Trophoblast cell (in vitro differentiated cells and primary cell): ENCODE measurements at regions not wholly inside any gene's neighbourhood (a gene's known extent, or its start where the extent isn't known, plus 50 kb on each side); places are given as distances from the start of the nearest gene placed in this dataset.

ENCODE experiments used
- DNase-seq, 2 donors: peaks; one replicate each; pipeline ENCODE4 v3.0.0-alpha.2; 2016
- H2AFZ ChIP-seq: 2 replicates; pipeline ENCODE4 v1.6.1; 2013; ENCODE audit warnings: low read length, moderate library complexity, mild to moderate bottlenecking; ENCODE audit not compliant: insufficient read depth, poor library complexity
- H2AK5ac ChIP-seq: 2 replicates; pipeline ENCODE4 v1.6.1; 2013; ENCODE audit warnings: mild to moderate bottlenecking, low read length
- H2BK120ac ChIP-seq: 2 replicates; pipeline ENCODE4 v1.6.1; 2013; ENCODE audit warnings: low read length, mild to moderate bottlenecking, moderate library complexity; ENCODE audit not compliant: insufficient read depth, poor library complexity
- H2BK12ac ChIP-seq: 2 replicates; pipeline ENCODE4 v1.6.1; 2013; ENCODE audit warnings: mild to moderate bottlenecking, low read length, moderate library complexity
- H2BK5ac ChIP-seq: 2 replicates; pipeline ENCODE4 v1.6.1; 2013; ENCODE audit warnings: low read length, low read depth, moderate library complexity, mild to moderate bottlenecking; ENCODE audit not compliant: poor library complexity
- H3K14ac ChIP-seq: 2 replicates; pipeline ENCODE4 v1.6.1; 2013; ENCODE audit warnings: mild to moderate bottlenecking, low read length
- H3K18ac ChIP-seq: 2 replicates; pipeline ENCODE4 v1.6.1; 2013; ENCODE audit warnings: mild to moderate bottlenecking, low read length
- H3K23ac ChIP-seq: 2 replicates; pipeline ENCODE4 v1.6.1; 2013; ENCODE audit warnings: low read length
- H3K27ac ChIP-seq: 2 replicates; pipeline ENCODE4 v1.5.1; 2013; ENCODE audit warnings: low read depth, mild to moderate bottlenecking, inconsistent platforms, low read length, moderate library complexity
- H3K27me3 ChIP-seq: 2 replicates; pipeline ENCODE4 v1.6.1; 2013; ENCODE audit warnings: inconsistent platforms, mild to moderate bottlenecking, low read length, moderate library complexity; ENCODE audit not compliant: insufficient read depth
- H3K36me3 ChIP-seq, 2 experiments: 1 replicate in 1 of 2; 2 replicates in 1 of 2; pipeline ENCODE4 v1.6.1; 2013; ENCODE audit warnings: low read length in 2 of 2, mild to moderate bottlenecking in 2 of 2, moderate library complexity in 1 of 2; ENCODE audit not compliant: insufficient read depth in 2 of 2, control insufficient read depth in 1 of 2
- H3K4ac ChIP-seq: 2 replicates; pipeline ENCODE4 v1.6.1; 2013; ENCODE audit warnings: low read depth, mild to moderate bottlenecking, low read length, moderate library complexity
- H3K4me1 ChIP-seq, 2 experiments: 1 replicate in 1 of 2; 2 replicates in 1 of 2; pipeline ENCODE4 v1.6.1; 2013; ENCODE audit warnings: low read length in 2 of 2, mild to moderate bottlenecking in 2 of 2, moderate library complexity in 1 of 2; ENCODE audit not compliant: insufficient read depth in 2 of 2, control insufficient read depth in 1 of 2
- H3K4me2 ChIP-seq: 2 replicates; pipeline ENCODE4 v1.6.1; 2013; ENCODE audit warnings: inconsistent platforms, mild to moderate bottlenecking, low read length, moderate library complexity
- H3K4me3 ChIP-seq: 2 replicates; pipeline ENCODE4 v1.5.1; 2013; ENCODE audit warnings: mild to moderate bottlenecking, low read depth, low read length, inconsistent platforms
- H3K79me1 ChIP-seq: one replicate; pipeline ENCODE4 v1.6.1; 2013; ENCODE audit warnings: low read length
- H3K79me2 ChIP-seq: 2 replicates; pipeline ENCODE4 v1.6.1; 2013; ENCODE audit warnings: low read length, mild to moderate bottlenecking; ENCODE audit not compliant: control insufficient read depth, insufficient read depth, poor library complexity
- H3K9ac ChIP-seq: 2 replicates; pipeline ENCODE4 v1.6.1; 2013; ENCODE audit warnings: mild to moderate bottlenecking, low read length
- H3K9me3 ChIP-seq: 2 replicates; pipeline ENCODE4 v1.6.1; 2013; ENCODE audit warnings: low read depth, mild to moderate bottlenecking, control low read depth, inconsistent platforms, low read length; ENCODE audit not compliant: insufficient read depth
- H4K12ac ChIP-seq: 2 replicates; pipeline ENCODE4 v1.6.1; 2013; ENCODE audit warnings: low read depth, mild to moderate bottlenecking, low read length, moderate library complexity
- H4K8ac ChIP-seq: 2 replicates; pipeline ENCODE4 v1.6.1; 2013; ENCODE audit warnings: low read depth, mild to moderate bottlenecking, low read length, moderate library complexity
- H4K91ac ChIP-seq: one replicate; pipeline ENCODE4 v1.6.1; 2013; ENCODE audit warnings: low read depth, mild to moderate bottlenecking, low read length, moderate library complexity
- WGBS: extraction: QIAGEN DNeasy Blood & Tissue Kit; methylation state at CpG from one replicate; pipeline ENCODE4 v1.1.7; 2013; ENCODE audit warnings: missing lambda C conversion rate; ENCODE audit not compliant: insufficient read length, insufficient coverage; ENCODE audit errors: extremely low coverage; 5-methylcytosine and 5-hydroxymethylcytosine counted together

DNA sequence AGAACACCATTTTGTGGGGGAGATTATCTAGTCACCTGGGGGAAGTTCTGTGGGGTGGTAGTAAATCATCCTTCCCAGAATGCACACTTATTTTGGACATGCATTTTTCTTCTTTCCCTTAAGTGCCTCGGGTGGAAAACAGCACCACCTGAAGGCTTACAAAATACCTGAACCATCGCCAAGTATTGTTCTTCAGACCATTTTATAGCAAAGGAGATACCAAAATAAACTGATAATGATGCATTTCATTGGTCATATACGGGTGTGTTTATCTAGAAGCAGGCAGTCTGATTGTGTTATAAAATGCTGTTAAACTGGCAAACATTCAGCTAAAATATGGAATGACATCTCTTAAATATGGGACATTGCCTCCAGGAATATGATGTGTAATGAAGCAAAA is 1034.7 kb downstream of the SLITRK1 start:
- H3K23ac ChIP-seq, result no peak overlapping the region
- no peak overlapping the region for H2BK5ac ChIP-seq
- no peak overlapping the region for H2AK5ac ChIP-seq
- no peak overlapping the region for H3K9ac ChIP-seq
- no peak overlapping the region for H3K4ac ChIP-seq
- H4K91ac ChIP-seq, result no peak overlapping the region
- no peak overlapping the region for H4K12ac ChIP-seq
- H2AFZ ChIP-seq, result no peak overlapping the region
- H3K18ac ChIP-seq, result no peak overlapping the region
- peak; percentile 9 to 72 for DNase-seq
- no peaks in the 10 kb centered on the region for H3K79me1 ChIP-seq
- H3K9me3 ChIP-seq, result no peaks in the 10 kb centered on the region
- H2BK120ac ChIP-seq, result no peak overlapping the region
- H3K79me2 ChIP-seq, result no peaks in the 10 kb centered on the region
- H3K4me1 ChIP-seq, result no peaks in the 10 kb centered on the region
- H3K4me2 ChIP-seq, result no peak overlapping the region
- no peaks in the 10 kb centered on the region for H3K36me3 ChIP-seq
- H3K4me3 ChIP-seq, result no peak overlapping the region
- no peak overlapping the region for H2BK12ac ChIP-seq
- no CpG with 5 or more reads among the region's 3 CpGs for whole genome bisulfite sequencing
- no peak overlapping the region for H3K14ac ChIP-seq
- no peak overlapping the region for H4K8ac ChIP-seq
- no peaks in the 10 kb centered on the region for H3K27me3 ChIP-seq
- H3K27ac ChIP-seq, result no peak overlapping the region

DNA sequence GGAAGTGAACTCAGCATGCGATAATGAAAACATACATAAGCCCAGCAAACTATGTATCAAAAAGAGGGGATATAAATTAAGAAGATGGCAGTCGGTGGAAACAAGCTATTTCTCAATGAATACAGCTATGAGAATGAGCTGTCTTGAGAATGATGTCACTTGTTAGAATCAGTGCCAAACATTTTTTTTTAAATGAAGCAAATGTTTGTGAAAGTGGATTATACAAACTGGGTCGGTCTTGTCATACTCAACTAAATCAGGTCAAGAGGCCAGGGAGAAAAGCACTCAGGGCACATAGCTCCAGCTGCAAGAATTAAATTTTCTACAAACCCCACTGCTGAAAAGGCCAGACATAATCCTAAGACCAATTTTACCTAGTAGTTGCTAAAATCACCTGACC is 1048.4 kb downstream of the SLITRK1 start:
- DNase-seq, result peak in 1 of 2 donors; percentile 18
- Histone ChIP-seq H2BK12ac (no peak overlapping the region), H4K12ac (no peak overlapping the region), H3K27me3 (no peaks in the 10 kb centered on the region), H3K14ac (no peak overlapping the region), H3K27ac (no peak overlapping the region), H3K36me3 (no peaks in the 10 kb centered on the region), H3K4me2 (no peak overlapping the region), H3K9ac (no peak overlapping the region), H2BK120ac (no peak overlapping the region), H2BK5ac (no peak overlapping the region), H3K23ac (no peak overlapping the region), H3K4ac (no peak overlapping the region), H3K4me1 (no peaks in the 10 kb centered on the region), H3K79me1 (no peaks in the 10 kb centered on the region), H2AFZ (no peak overlapping the region), H4K91ac (no peak overlapping the region), H3K18ac (no peak overlapping the region), H3K9me3 (no peaks in the 10 kb centered on the region), H3K4me3 (no peak overlapping the region), H2AK5ac (no peak overlapping the region), H4K8ac (no peak overlapping the region), H3K79me2 (no peaks in the 10 kb centered on the region)
- no CpG with 5 or more reads among the region's 3 CpGs for WGBS

DNA sequence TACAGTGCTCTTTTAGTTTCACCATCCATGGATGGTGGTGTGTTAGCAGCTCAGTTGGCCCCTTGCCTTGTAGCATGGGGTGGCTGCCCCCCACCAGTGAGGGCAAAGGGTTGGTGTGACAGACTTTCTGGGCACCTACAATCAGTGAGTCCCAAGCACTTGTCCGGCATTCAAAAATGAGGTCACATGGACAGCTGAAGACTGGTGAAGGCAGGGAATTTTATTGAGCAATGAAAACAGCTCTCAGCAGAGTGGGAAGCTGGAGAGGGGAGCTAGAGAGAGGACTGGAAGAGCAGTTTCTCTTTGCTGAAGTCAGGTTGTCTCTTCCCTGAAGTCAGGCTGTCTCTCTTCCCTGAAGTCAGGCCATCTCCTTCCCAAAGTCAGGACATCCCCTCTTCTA is 1053.2 kb downstream of the SLITRK1 start:
- Histone ChIP-seq H4K12ac (no peak overlapping the region), H3K23ac (no peak overlapping the region), H3K18ac (no peak overlapping the region), H3K14ac (no peak overlapping the region), H4K91ac (no peak overlapping the region), H2BK120ac (no peak overlapping the region), H3K9me3 (no peaks in the 10 kb centered on the region), H4K8ac (no peak overlapping the region), H3K79me2 (no peaks in the 10 kb centered on the region), H2BK12ac (no peak overlapping the region), H3K27me3 (no peaks in the 10 kb centered on the region), H3K4ac (no peak overlapping the region), H3K9ac (no peak overlapping the region), H2AFZ (no peak overlapping the region), H2BK5ac (no peak overlapping the region), H3K36me3 (no peaks in the 10 kb centered on the region), H3K79me1 (no peaks in the 10 kb centered on the region), H3K4me3 (no peak overlapping the region), H2AK5ac (no peak overlapping the region), H3K27ac (no peak overlapping the region), H3K4me1 (no peaks in the 10 kb centered on the region), H3K4me2 (no peak overlapping the region)
- DNase-seq, result no peak
- no CpG with 5 or more reads among the region's 1 CpG for WGBS

DNA sequence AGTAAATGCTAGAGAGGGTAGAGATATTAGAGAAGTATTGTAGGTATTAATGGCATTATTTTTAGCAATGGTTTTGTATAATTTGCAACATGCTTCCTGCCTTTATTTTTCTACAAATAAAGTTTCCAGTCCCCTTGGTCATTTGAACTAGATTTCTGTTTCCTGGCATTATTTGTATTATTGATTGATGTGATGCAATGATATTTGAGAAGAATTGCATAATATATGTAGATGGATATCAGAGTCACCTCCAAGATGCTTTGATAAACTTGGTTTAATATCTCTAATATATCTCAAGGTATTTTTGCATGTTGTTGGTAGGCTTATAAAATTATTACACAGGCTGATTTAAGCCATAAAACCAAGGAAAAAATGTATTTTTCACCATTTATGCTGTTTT is 1054.5 kb downstream of the SLITRK1 start:
- H3K36me3 ChIP-seq, result no peaks in the 10 kb centered on the region
- H3K18ac ChIP-seq, result no peak overlapping the region
- H2BK12ac ChIP-seq, result no peak overlapping the region
- no peak overlapping the region for H2BK120ac ChIP-seq
- no peak overlapping the region for H3K23ac ChIP-seq
- H2AK5ac ChIP-seq, result no peak overlapping the region
- no peaks in the 10 kb centered on the region for H3K9me3 ChIP-seq
- no peaks in the 10 kb centered on the region for H3K4me1 ChIP-seq
- no peaks in the 10 kb centered on the region for H3K79me2 ChIP-seq
- no peak overlapping the region for H3K27ac ChIP-seq
- no peak overlapping the region for H3K4ac ChIP-seq
- no peak overlapping the region for H3K9ac ChIP-seq
- H4K12ac ChIP-seq, result no peak overlapping the region
- H3K14ac ChIP-seq, result no peak overlapping the region
- H2BK5ac ChIP-seq, result no peak overlapping the region
- no peak for DNase-seq
- H3K4me3 ChIP-seq, result no peak overlapping the region
- H4K91ac ChIP-seq, result no peak overlapping the region
- H4K8ac ChIP-seq, result no peak overlapping the region
- no peak overlapping the region for H2AFZ ChIP-seq
- H3K79me1 ChIP-seq, result no peaks in the 10 kb centered on the region
- no peaks in the 10 kb centered on the region for H3K27me3 ChIP-seq
- H3K4me2 ChIP-seq, result no peak overlapping the region

DNA sequence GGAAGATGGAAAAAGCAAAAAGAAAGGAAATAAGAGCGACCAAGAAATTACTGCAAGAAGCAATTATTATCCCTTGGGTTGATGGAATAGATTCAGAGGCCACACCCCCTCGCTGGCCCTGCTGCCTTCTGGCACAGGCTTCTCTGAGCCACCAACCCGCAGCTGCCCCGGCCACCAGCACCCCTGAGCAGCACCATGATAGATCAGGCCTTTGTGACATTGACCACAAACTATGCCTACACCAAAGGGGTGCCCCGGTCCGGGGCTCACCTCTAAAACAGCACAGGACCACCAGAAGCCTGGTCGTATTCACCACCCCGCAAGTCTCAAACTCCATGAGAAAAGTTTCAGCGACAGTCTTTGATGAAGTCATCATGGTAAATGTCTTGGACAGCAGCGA is 1059.3 kb downstream of the SLITRK1 start:
- no peaks in the 10 kb centered on the region for H3K9me3 ChIP-seq
- H3K9ac ChIP-seq, result no peak overlapping the region
- H2BK12ac ChIP-seq, result no peak overlapping the region
- no peak overlapping the region for H3K27ac ChIP-seq
- no peak overlapping the region for H4K8ac ChIP-seq
- H2AK5ac ChIP-seq, result no peak overlapping the region
- DNase-seq, result no peak
- H3K4me1 ChIP-seq, result no peaks in the 10 kb centered on the region
- H2AFZ ChIP-seq, result no peak overlapping the region
- H3K36me3 ChIP-seq, result no peaks in the 10 kb centered on the region
- H3K27me3 ChIP-seq, result no peaks in the 10 kb centered on the region
- no peak overlapping the region for H3K18ac ChIP-seq
- H4K91ac ChIP-seq, result no peak overlapping the region
- no CpG with 5 or more reads among the region's 10 CpGs for WGBS
- no peak overlapping the region for H3K4me2 ChIP-seq
- H2BK120ac ChIP-seq, result no peak overlapping the region
- H2BK5ac ChIP-seq, result no peak overlapping the region
- H3K79me2 ChIP-seq, result no peaks in the 10 kb centered on the region
- H3K14ac ChIP-seq, result no peak overlapping the region
- H3K23ac ChIP-seq, result no peak overlapping the region
- no peak overlapping the region for H3K4me3 ChIP-seq
- no peaks in the 10 kb centered on the region for H3K79me1 ChIP-seq
- H3K4ac ChIP-seq, result no peak overlapping the region
- no peak overlapping the region for H4K12ac ChIP-seq
